WTC11 (cell line): ENCODE measurements at regions not wholly inside any gene's neighbourhood (a gene's known extent, or its start where the extent isn't known, plus 50 kb on each side); places are given as distances from the start of the nearest gene placed in this dataset.

ENCODE experiments used
- ATAC-seq: fragments of 200-7000 bp; cut with Tn5 transposase; 2 replicates; pipeline ENCODE4 v1.10.0; 2021; ENCODE audit warnings: mild to moderate bottlenecking, moderate library complexity
- CTCF ChIA-PET: fragments of 300-600 bp; sonication (Branson Sonifier 250); formaldehyde crosslinking; loops from one replicate; lab custom pipeline; 2021; ENCODE audit warnings: antibody characterized with exemption; lab: Charles Lee
- POLR2A ChIA-PET: fragments of 350-600 bp; sonication (Branson Sonifier 250); formaldehyde crosslinking; loops from one replicate; lab custom pipeline; 2021; ENCODE audit warnings: antibody characterized with exemption; lab: Charles Lee
- DNase-seq: peaks from one replicate; pipeline ENCODE4 v3.0.0; 2021; ENCODE audit warnings: low spot score
- H3K27ac Mint-ChIP-seq: 2 replicates; pipeline ENCODE4 v1.8.0; 2021; ENCODE audit warnings: mixed read lengths
- H3K27me3 Mint-ChIP-seq: 2 replicates; pipeline ENCODE4 v1.8.0; 2021; ENCODE audit warnings: low read depth, mild to moderate bottlenecking, moderate library complexity, mixed read lengths
- H3K36me3 Mint-ChIP-seq: 2 replicates; pipeline ENCODE4 v1.8.0; 2021; ENCODE audit warnings: mixed read lengths
- H3K4me1 Mint-ChIP-seq: 2 replicates; pipeline ENCODE4 v1.8.0; 2022; ENCODE audit warnings: mixed read lengths
- H3K4me3 Mint-ChIP-seq: 2 replicates; pipeline ENCODE4 v1.8.0; 2021; ENCODE audit warnings: mild to moderate bottlenecking, moderate library complexity, mixed read lengths
- H3K9me3 Mint-ChIP-seq: 2 replicates; pipeline ENCODE4 v1.8.0; 2021; ENCODE audit warnings: mixed read lengths
- CBFB ChIP-seq: sonication (generic); formaldehyde crosslinking; IDR thresholded peaks from 2 replicates; pipeline ENCODE4 v1.8.1; 2022; ENCODE audit warnings: mild to moderate bottlenecking, low read depth, missing genetic modification reagents
- CREB1 ChIP-seq: sonication (generic); formaldehyde crosslinking; IDR thresholded peaks from 2 replicates; pipeline ENCODE4 v1.8.0; 2023; ENCODE audit warnings: mild to moderate bottlenecking, missing genetic modification reagents
- EMX1 ChIP-seq: fragments of 250-450 bp; sonication (Bioruptor Pico); IDR thresholded peaks from 2 replicates; pipeline ENCODE4 v1.8.0; 2021; ENCODE audit warnings: mild to moderate bottlenecking
- ETV6 ChIP-seq: sonication (generic); formaldehyde crosslinking; IDR thresholded peaks from 2 replicates; pipeline ENCODE4 v1.8.1; 2022; ENCODE audit warnings: mild to moderate bottlenecking, missing genetic modification reagents
- FOXK1 ChIP-seq: sonication (generic); formaldehyde crosslinking; IDR thresholded peaks from 2 replicates; pipeline ENCODE4 v1.8.0; 2022; ENCODE audit warnings: mild to moderate bottlenecking, moderate library complexity, missing genetic modification reagents
- FOXP1 ChIP-seq: sonication (generic); formaldehyde crosslinking; IDR thresholded peaks from 2 replicates; pipeline ENCODE4 v1.8.0; 2022; ENCODE audit warnings: missing genetic modification reagents, mild to moderate bottlenecking, moderate library complexity, borderline replicate concordance
- HMGA2 ChIP-seq: fragments of 250-450 bp; sonication (Bioruptor Pico); IDR thresholded peaks from 2 replicates; pipeline ENCODE4 v1.4.0; 2021; ENCODE audit warnings: mild to moderate bottlenecking, moderate library complexity
- IRF2 ChIP-seq: sonication (generic); formaldehyde crosslinking; IDR thresholded peaks from 2 replicates; pipeline ENCODE4 v1.8.0; 2022; ENCODE audit warnings: low read depth, missing genetic modification reagents, borderline replicate concordance
- NFATC4 ChIP-seq: fragments of 250-450 bp; sonication (Bioruptor Pico); IDR thresholded peaks from 2 replicates; pipeline ENCODE4 v1.9.0; 2021; ENCODE audit warnings: mild to moderate bottlenecking
- NR3C1 ChIP-seq: sonication (generic); formaldehyde crosslinking; conservative IDR thresholded peaks from 2 replicates; pipeline ENCODE4 v1.8.1; 2023; ENCODE audit warnings: low read depth, mild to moderate bottlenecking, missing genetic modification reagents
- SMAD4 ChIP-seq: sonication (generic); formaldehyde crosslinking; IDR thresholded peaks from 2 replicates; pipeline ENCODE4 v1.8.0; 2022; ENCODE audit warnings: mild to moderate bottlenecking, missing genetic modification reagents
- TEAD4 ChIP-seq: sonication (generic); formaldehyde crosslinking; IDR thresholded peaks from 2 replicates; pipeline ENCODE4 v1.8.0; 2022; ENCODE audit warnings: mild to moderate bottlenecking, missing genetic modification reagents
- TP53 ChIP-seq: sonication (generic); formaldehyde crosslinking; IDR thresholded peaks from 2 replicates; pipeline ENCODE4 v1.8.1; 2023; ENCODE audit warnings: mild to moderate bottlenecking, missing genetic modification reagents
- ZBTB21 ChIP-seq: sonication (generic); formaldehyde crosslinking; IDR thresholded peaks from 2 replicates; pipeline ENCODE4 v1.8.1; 2023; ENCODE audit warnings: mild to moderate bottlenecking, missing genetic modification reagents, borderline replicate concordance
- ZNF121 ChIP-seq: sonication (generic); formaldehyde crosslinking; IDR thresholded peaks from 2 replicates; pipeline ENCODE4 v1.8.0; 2023; ENCODE audit warnings: missing genetic modification reagents
- ZNF138 ChIP-seq: sonication (generic); formaldehyde crosslinking; conservative IDR thresholded peaks from 2 replicates; pipeline ENCODE4 v1.8.1; 2022; ENCODE audit warnings: mild to moderate bottlenecking, moderate library complexity, missing genetic modification reagents
- ZNF416 ChIP-seq: fragments of 250-450 bp; sonication (Bioruptor Pico); IDR thresholded peaks from 2 replicates; pipeline ENCODE4 v1.9.0; 2021; ENCODE audit warnings: mild to moderate bottlenecking, inconsistent platforms
- TF ChIP-seq, protein P1 (sequence below): sonication (generic); formaldehyde crosslinking; IDR thresholded peaks from 2 replicates; pipeline ENCODE4 v1.8.1; 2023; ENCODE audit warnings: mild to moderate bottlenecking, missing genetic modification reagents, moderate library complexity
- TF ChIP-seq, protein P2 (sequence below): fragments of 250-450 bp; sonication (Bioruptor Pico); conservative IDR thresholded peaks from 2 replicates; pipeline ENCODE4 v1.9.0; 2021; ENCODE audit warnings: mild to moderate bottlenecking
- TF ChIP-seq, protein P3 (sequence below): sonication (generic); formaldehyde crosslinking; IDR thresholded peaks from 2 replicates; pipeline ENCODE4 v1.8.0; 2022; ENCODE audit warnings: mild to moderate bottlenecking, missing genetic modification reagents
- TF ChIP-seq, protein P4 (sequence below): sonication (generic); formaldehyde crosslinking; IDR thresholded peaks from 2 replicates; pipeline ENCODE4 v1.8.1; 2023; ENCODE audit warnings: mild to moderate bottlenecking, missing genetic modification reagents, borderline replicate concordance
- TF ChIP-seq, protein P5 (sequence below): sonication (generic); formaldehyde crosslinking; IDR thresholded peaks from 2 replicates; pipeline ENCODE4 v1.8.1; 2023; ENCODE audit warnings: mild to moderate bottlenecking, missing genetic modification reagents

DNA sequence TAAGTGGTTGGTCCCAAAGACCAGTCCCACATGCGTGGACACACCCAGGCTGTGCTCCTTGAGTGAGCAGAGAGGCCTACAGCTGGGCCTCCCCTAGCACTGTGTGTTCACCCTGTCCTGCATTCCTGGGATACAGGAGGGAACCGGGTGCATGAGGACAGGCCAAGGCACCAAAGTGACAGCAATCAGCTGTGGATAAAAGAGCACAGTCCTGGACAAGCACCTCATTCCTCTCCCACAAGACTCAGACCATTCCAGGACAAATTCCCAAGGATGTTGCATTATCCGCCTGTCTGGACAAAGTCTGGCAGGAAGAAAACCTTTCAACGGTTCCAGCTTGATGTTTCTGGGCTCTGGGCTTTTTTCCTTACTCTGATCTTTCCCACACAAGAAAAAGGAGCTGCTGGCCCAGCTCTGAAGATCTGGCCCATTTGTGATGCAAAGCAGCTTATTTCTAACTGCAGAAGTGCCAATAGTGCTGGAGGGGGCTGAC is 273.2 kb downstream of the ENC1 start (continued):
- TF ChIP-seq, protein P1, sequence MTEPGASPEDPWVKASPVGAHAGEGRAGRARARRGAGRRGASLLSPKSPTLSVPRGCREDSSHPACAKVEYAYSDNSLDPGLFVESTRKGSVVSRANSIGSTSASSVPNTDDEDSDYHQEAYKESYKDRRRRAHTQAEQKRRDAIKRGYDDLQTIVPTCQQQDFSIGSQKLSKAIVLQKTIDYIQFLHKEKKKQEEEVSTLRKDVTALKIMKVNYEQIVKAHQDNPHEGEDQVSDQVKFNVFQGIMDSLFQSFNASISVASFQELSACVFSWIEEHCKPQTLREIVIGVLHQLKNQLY (CRISPR knock-in tag): no peak
- TF ChIP-seq NFATC4 (CRISPR knock-in tag): no peak
- no peak for TF ChIP-seq CBFB (CRISPR knock-in tag)
- TF ChIP-seq, all 79 proteins: peak for 0

DNA sequence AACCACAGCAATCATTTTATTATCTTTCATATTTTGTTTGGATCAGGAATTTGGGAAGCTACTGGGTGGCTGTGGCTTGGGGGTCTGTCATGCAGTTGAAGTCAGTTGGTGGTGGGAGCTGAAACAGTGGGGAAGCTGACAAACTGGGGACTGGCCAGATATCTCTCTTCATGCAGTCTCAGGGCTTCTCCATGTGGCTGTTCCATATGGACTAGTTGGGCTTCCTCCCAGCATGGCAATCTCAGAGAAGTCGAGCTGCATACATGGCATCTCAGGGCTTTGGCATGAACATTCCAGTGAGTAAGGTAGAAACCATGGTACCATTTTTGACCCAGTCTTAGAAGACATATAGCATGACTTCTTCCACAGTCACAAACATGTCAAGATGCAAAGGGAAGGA is 274.8 kb downstream of the ENC1 start:
- TF ChIP-seq TEAD4 (no peak), ZBTB21 (no peak), FOXK1 (CRISPR knock-in tag) (no peak)
- TF ChIP-seq, protein P2, sequence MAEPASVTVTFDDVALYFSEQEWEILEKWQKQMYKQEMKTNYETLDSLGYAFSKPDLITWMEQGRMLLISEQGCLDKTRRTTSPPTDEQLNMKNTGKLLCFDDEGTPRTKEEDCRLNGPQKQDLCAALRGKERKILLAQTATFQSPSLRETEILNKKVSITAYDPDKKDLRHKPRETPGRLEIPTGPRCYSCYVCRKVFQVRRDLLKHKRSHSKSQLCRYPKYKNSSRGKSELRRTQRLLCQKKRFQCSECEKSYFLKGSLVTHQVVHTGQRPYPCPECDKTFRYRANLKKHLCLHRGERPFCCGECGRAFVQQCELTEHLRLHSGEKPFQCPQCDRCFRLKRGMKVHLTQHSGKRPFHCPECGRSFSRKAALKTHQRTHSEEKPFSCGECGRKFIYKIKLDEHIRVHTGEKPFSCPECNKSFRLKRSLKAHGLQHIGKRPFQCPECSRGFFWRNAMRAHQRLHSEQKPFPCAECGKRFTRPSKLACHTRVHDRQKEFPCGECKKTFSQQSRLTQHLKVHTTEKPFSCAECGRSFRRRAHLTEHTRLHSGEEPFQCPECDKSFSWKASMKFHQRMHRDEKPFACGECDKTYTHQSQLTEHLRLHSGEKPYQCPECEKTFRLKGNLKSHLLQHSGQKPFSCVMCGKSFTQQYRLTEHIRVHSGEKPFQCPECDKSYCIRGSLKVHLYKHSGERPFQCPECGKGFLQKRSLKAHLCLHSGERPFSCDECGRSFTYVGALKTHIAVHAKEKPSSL (CRISPR knock-in tag): no peak
- H3K27me3 Mint-ChIP-seq: no peaks in the 10 kb centered on the region
- no peaks in the 10 kb centered on the region for H3K36me3 Mint-ChIP-seq
- ChIA-PET CTCF (no interaction called here), POLR2A (no interaction called here)
- DNase-seq (no peak), ATAC-seq (no peak)
- H3K27ac Mint-ChIP-seq: no peak overlapping the region
- H3K4me1 Mint-ChIP-seq: peaks cover 19% of the 10 kb centered on the region
- no peak overlapping the region for H3K4me3 Mint-ChIP-seq
- peaks cover 12% of the 10 kb centered on the region for H3K9me3 Mint-ChIP-seq

DNA sequence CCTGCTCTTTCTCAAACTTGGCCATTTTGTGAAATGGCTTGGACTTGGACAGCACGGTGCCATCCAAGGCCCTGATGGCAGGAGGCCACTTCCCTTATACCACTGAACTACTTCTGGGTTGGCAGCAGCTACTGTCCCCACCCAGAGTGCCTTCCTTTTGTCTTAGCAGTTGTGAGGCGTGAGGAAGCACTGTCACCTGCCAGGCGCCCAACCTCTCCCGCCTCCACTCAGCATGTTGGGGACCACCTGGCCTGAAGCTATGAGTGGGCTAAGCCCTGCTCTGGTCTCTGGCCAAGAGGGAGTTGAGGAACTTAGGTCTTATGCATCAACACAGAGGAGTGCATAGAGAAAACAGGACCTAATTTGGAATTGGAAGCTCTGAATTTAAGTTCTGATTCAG is 276.0 kb downstream of the ENC1 start:
- Mint-ChIP-seq H3K4me1 (peaks cover 13% of the 10 kb centered on the region), H3K9me3 (peaks cover 12% of the 10 kb centered on the region), H3K27me3 (no peaks in the 10 kb centered on the region; the same call in 1 of the 2 replicates)
- no peak for ATAC-seq
- no peak for TF ChIP-seq FOXP1
- TF ChIP-seq, all 79 proteins: peak for 0
- H3K27ac Mint-ChIP-seq: no peak overlapping the region
- no peak overlapping the region for H3K4me3 Mint-ChIP-seq
- ChIA-PET POLR2A (no interaction called here), CTCF (no interaction called here)
- no peak for DNase-seq
- no peaks in the 10 kb centered on the region for H3K36me3 Mint-ChIP-seq

DNA sequence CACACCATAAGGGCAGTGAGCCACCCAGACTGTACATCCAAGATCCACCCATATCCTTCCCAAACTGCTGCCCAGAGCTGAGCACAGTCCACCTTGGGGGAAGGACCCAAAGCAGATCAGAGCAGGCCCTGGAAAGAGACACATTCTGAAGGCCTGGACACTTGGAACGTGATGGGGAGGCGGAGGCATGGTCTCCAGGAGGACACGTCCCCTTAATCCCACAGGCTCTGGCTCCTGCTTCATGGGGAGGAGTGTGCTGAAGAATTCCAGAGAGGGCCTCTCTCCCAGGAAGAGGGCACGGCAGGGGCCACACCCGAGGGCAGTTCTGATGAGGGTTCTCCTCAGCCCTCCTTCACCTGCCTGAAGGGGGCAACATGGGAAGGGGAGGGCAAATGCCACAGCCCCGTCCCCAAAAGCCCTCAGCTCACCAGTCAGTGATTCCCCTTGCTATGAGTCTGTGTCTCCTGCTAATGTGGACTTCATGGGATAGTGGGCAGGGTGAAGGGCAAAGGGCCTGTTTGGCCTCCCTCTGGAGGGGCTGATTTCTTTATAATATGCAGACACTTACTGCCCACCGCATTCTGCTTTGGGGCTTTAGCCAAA is 276.8 kb downstream of the ENC1 start:
- POLR2A ChIA-PET: interaction anchor here (1.0 kb wide), 1 partner anchor 152 kb away, joined by 3 read pairs; no protein-coding TSS in a partner anchor
- CTCF ChIA-PET: no interaction called here
- H3K4me1 Mint-ChIP-seq: peaks cover 13% of the 10 kb centered on the region

More for the DNA sequence above, 276.8 kb downstream of the ENC1 start:
- DNase-seq: no peak
- H3K4me3 Mint-ChIP-seq: no peak overlapping the region
- ATAC-seq: no peak
- no peak overlapping the region for H3K27ac Mint-ChIP-seq
- H3K9me3 Mint-ChIP-seq: peaks cover 12% of the 10 kb centered on the region
- no peak for TF ChIP-seq ETV6 (CRISPR knock-in tag)
- TF ChIP-seq ZNF121 (CRISPR knock-in tag): no peak
- TF ChIP-seq CBFB (CRISPR knock-in tag): no peak
- TF ChIP-seq NR3C1 (CRISPR knock-in tag): no peak
- TF ChIP-seq FOXP1: no peak
- no peak for TF ChIP-seq EMX1 (CRISPR knock-in tag)
- no peak for TF ChIP-seq SMAD4 (CRISPR knock-in tag)
- no peak for TF ChIP-seq HMGA2 (CRISPR knock-in tag)
- no peak for TF ChIP-seq CREB1 (CRISPR knock-in tag)
- no peak for TF ChIP-seq ZNF416 (CRISPR knock-in tag)
- TF ChIP-seq IRF2 (CRISPR knock-in tag): no peak
- TF ChIP-seq ZNF138 (CRISPR knock-in tag): no peak
- TF ChIP-seq TP53 (CRISPR knock-in tag): no peak
- TF ChIP-seq, protein P3, sequence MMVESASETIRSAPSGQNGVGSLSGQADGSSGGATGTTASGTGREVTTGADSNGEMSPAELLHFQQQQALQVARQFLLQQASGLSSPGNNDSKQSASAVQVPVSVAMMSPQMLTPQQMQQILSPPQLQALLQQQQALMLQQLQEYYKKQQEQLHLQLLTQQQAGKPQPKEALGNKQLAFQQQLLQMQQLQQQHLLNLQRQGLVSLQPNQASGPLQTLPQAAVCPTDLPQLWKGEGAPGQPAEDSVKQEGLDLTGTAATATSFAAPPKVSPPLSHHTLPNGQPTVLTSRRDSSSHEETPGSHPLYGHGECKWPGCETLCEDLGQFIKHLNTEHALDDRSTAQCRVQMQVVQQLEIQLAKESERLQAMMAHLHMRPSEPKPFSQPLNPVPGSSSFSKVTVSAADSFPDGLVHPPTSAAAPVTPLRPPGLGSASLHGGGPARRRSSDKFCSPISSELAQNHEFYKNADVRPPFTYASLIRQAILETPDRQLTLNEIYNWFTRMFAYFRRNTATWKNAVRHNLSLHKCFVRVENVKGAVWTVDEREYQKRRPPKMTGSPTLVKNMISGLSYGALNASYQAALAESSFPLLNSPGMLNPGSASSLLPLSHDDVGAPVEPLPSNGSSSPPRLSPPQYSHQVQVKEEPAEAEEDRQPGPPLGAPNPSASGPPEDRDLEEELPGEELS (CRISPR knock-in tag): no peak
- TF ChIP-seq, protein P4, sequence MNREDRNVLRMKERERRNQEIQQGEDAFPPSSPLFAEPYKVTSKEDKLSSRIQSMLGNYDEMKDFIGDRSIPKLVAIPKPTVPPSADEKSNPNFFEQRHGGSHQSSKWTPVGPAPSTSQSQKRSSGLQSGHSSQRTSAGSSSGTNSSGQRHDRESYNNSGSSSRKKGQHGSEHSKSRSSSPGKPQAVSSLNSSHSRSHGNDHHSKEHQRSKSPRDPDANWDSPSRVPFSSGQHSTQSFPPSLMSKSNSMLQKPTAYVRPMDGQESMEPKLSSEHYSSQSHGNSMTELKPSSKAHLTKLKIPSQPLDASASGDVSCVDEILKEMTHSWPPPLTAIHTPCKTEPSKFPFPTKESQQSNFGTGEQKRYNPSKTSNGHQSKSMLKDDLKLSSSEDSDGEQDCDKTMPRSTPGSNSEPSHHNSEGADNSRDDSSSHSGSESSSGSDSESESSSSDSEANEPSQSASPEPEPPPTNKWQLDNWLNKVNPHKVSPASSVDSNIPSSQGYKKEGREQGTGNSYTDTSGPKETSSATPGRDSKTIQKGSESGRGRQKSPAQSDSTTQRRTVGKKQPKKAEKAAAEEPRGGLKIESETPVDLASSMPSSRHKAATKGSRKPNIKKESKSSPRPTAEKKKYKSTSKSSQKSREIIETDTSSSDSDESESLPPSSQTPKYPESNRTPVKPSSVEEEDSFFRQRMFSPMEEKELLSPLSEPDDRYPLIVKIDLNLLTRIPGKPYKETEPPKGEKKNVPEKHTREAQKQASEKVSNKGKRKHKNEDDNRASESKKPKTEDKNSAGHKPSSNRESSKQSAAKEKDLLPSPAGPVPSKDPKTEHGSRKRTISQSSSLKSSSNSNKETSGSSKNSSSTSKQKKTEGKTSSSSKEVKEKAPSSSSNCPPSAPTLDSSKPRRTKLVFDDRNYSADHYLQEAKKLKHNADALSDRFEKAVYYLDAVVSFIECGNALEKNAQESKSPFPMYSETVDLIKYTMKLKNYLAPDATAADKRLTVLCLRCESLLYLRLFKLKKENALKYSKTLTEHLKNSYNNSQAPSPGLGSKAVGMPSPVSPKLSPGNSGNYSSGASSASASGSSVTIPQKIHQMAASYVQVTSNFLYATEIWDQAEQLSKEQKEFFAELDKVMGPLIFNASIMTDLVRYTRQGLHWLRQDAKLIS: no peak
- TF ChIP-seq, protein P5, sequence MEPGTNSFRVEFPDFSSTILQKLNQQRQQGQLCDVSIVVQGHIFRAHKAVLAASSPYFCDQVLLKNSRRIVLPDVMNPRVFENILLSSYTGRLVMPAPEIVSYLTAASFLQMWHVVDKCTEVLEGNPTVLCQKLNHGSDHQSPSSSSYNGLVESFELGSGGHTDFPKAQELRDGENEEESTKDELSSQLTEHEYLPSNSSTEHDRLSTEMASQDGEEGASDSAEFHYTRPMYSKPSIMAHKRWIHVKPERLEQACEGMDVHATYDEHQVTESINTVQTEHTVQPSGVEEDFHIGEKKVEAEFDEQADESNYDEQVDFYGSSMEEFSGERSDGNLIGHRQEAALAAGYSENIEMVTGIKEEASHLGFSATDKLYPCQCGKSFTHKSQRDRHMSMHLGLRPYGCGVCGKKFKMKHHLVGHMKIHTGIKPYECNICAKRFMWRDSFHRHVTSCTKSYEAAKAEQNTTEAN (CRISPR knock-in tag): no peak
- H3K27me3 Mint-ChIP-seq: no peaks in the 10 kb centered on the region; the same call in 1 of the 2 replicates
- no peaks in the 10 kb centered on the region for H3K36me3 Mint-ChIP-seq
